ENCODE measurements at regions not wholly inside any gene's neighbourhood (a gene's known extent, or its start where the extent isn't known, plus 50 kb on each side); places are given as distances from the start of the nearest gene placed in this dataset.
"Not testable (repeated sequence)": the region's sequence is repeated elsewhere in the genome, so short reads cannot be mapped to it uniquely, and the experiment has no call there.

GRCh38 chr16:85445064-85445778, 167.9 kb upstream of the GSE1 start:
- no peak overlapping the region for H3K9ac ChIP-seq (ENCODE audit: low read depth in 1 of 2, low read length in 2 of 2)
- H3K27me3 ChIP-seq (ENCODE audit: control insufficient read depth in 1 of 2, insufficient read depth in 2 of 2, low read length in 2 of 2): peaks cover 2 to 11% of the 10 kb centered on the region in 2 donors
- H3K27ac ChIP-seq (ENCODE audit: low read depth, low read length): no peak overlapping the region
- H3K9me3 ChIP-seq (ENCODE audit: control insufficient read depth in 1 of 2, low read length in 2 of 2): no peaks in the 10 kb centered on the region
- H3K4me3 ChIP-seq (ENCODE audit: low read depth in 1 of 2, low read length in 2 of 2): no peak overlapping the region
- H3K4me1 ChIP-seq (ENCODE audit: control insufficient read depth in 1 of 2, insufficient read depth in 2 of 2, low read length in 2 of 2): peaks cover 44 to 54% of the 10 kb centered on the region in 2 donors
- H3K36me3 ChIP-seq (ENCODE audit: control insufficient read depth in 1 of 2, insufficient read depth in 2 of 2, low read length in 2 of 2): no peaks in the 10 kb centered on the region

- H3K4me3 ChIP-seq (ENCODE audit: low read depth in 1 of 2, low read length in 2 of 2): no peak overlapping the region
- no peaks in the 10 kb centered on the region for H3K9me3 ChIP-seq (ENCODE audit: control insufficient read depth in 1 of 2, low read length in 2 of 2)
- no peak overlapping the region for H3K9ac ChIP-seq (ENCODE audit: low read depth in 1 of 2, low read length in 2 of 2)
- peaks cover 2 to 11% of the 10 kb centered on the region in 2 donors for H3K27me3 ChIP-seq (ENCODE audit: control insufficient read depth in 1 of 2, insufficient read depth in 2 of 2, low read length in 2 of 2)
- H3K4me1 ChIP-seq (ENCODE audit: control insufficient read depth in 1 of 2, insufficient read depth in 2 of 2, low read length in 2 of 2): peaks cover 44 to 53% of the 10 kb centered on the region in 2 donors
- H3K27ac ChIP-seq (ENCODE audit: low read depth, low read length): no peak overlapping the region
- no peaks in the 10 kb centered on the region for H3K36me3 ChIP-seq (ENCODE audit: control insufficient read depth in 1 of 2, insufficient read depth in 2 of 2, low read length in 2 of 2)
Observed at GRCh38 chr16:85445779-85446222, 167.3 kb upstream of the GSE1 start.

- no peak overlapping the region for H3K27ac ChIP-seq (ENCODE audit: low read depth, low read length)
- peaks cover 44 to 53% of the 10 kb centered on the region in 2 donors for H3K4me1 ChIP-seq (ENCODE audit: control insufficient read depth in 1 of 2, insufficient read depth in 2 of 2, low read length in 2 of 2)
- H3K9ac ChIP-seq (ENCODE audit: low read depth in 1 of 2, low read length in 2 of 2): no peak overlapping the region
- H3K36me3 ChIP-seq (ENCODE audit: control insufficient read depth in 1 of 2, insufficient read depth in 2 of 2, low read length in 2 of 2): no peaks in the 10 kb centered on the region
- H3K9me3 ChIP-seq (ENCODE audit: control insufficient read depth in 1 of 2, low read length in 2 of 2): no peaks in the 10 kb centered on the region
- no peak overlapping the region for H3K4me3 ChIP-seq (ENCODE audit: low read depth in 1 of 2, low read length in 2 of 2)
- peaks cover 2 to 11% of the 10 kb centered on the region in 2 donors for H3K27me3 ChIP-seq (ENCODE audit: control insufficient read depth in 1 of 2, insufficient read depth in 2 of 2, low read length in 2 of 2)
Observed at GRCh38 chr16:85446951-85447692, 166.0 kb upstream of the GSE1 start.

- no peaks in the 10 kb centered on the region for H3K9me3 ChIP-seq (ENCODE audit: control insufficient read depth in 1 of 2, low read length in 2 of 2)
- no peak overlapping the region for H3K9ac ChIP-seq (ENCODE audit: low read depth in 1 of 2, low read length in 2 of 2)
- H3K4me3 ChIP-seq (ENCODE audit: low read depth in 1 of 2, low read length in 2 of 2): no peak overlapping the region
- peaks cover 2 to 11% of the 10 kb centered on the region in 2 donors for H3K27me3 ChIP-seq (ENCODE audit: control insufficient read depth in 1 of 2, insufficient read depth in 2 of 2, low read length in 2 of 2)
- H3K4me1 ChIP-seq (ENCODE audit: control insufficient read depth in 1 of 2, insufficient read depth in 2 of 2, low read length in 2 of 2): peaks cover 44 to 53% of the 10 kb centered on the region in 2 donors
- no peaks in the 10 kb centered on the region for H3K36me3 ChIP-seq (ENCODE audit: control insufficient read depth in 1 of 2, insufficient read depth in 2 of 2, low read length in 2 of 2)
- H3K27ac ChIP-seq (ENCODE audit: low read depth, low read length): no peak overlapping the region
Observed at GRCh38 chr16:85447693-85448313, 165.3 kb upstream of the GSE1 start.

- H3K9me3 ChIP-seq (ENCODE audit: control insufficient read depth in 1 of 2, low read length in 2 of 2): no peaks in the 10 kb centered on the region
- H3K36me3 ChIP-seq (ENCODE audit: control insufficient read depth in 1 of 2, insufficient read depth in 2 of 2, low read length in 2 of 2): no peaks in the 10 kb centered on the region
- peaks cover 44 to 53% of the 10 kb centered on the region in 2 donors for H3K4me1 ChIP-seq (ENCODE audit: control insufficient read depth in 1 of 2, insufficient read depth in 2 of 2, low read length in 2 of 2)
- peaks cover 2 to 11% of the 10 kb centered on the region in 2 donors for H3K27me3 ChIP-seq (ENCODE audit: control insufficient read depth in 1 of 2, insufficient read depth in 2 of 2, low read length in 2 of 2)
- no peak overlapping the region for H3K4me3 ChIP-seq (ENCODE audit: low read depth in 1 of 2, low read length in 2 of 2)
- H3K27ac ChIP-seq (ENCODE audit: low read depth, low read length): no peak overlapping the region
- no peak overlapping the region for H3K9ac ChIP-seq (ENCODE audit: low read depth in 1 of 2, low read length in 2 of 2)
Observed at GRCh38 chr16:85448557-85449190, 164.4 kb upstream of the GSE1 start.

- Histone ChIP-seq H3K9ac (ENCODE audit: low read depth in 1 of 2, low read length in 2 of 2) (no peak overlapping the region), H3K36me3 (ENCODE audit: control insufficient read depth in 1 of 2, insufficient read depth in 2 of 2, low read length in 2 of 2) (no peaks in the 10 kb centered on the region), H3K9me3 (ENCODE audit: control insufficient read depth in 1 of 2, low read length in 2 of 2) (no peaks in the 10 kb centered on the region), H3K4me3 (ENCODE audit: low read depth in 1 of 2, low read length in 2 of 2) (no peak overlapping the region), H3K27me3 (ENCODE audit: control insufficient read depth in 1 of 2, insufficient read depth in 2 of 2, low read length in 2 of 2) (peaks cover 2 to 11% of the 10 kb centered on the region in 2 donors), H3K27ac (ENCODE audit: low read depth, low read length) (no peak overlapping the region), H3K4me1 (ENCODE audit: control insufficient read depth in 1 of 2, insufficient read depth in 2 of 2, low read length in 2 of 2) (peaks cover 41 to 50% of the 10 kb centered on the region in 2 donors)
Observed at GRCh38 chr16:85449191-85449884, 163.8 kb upstream of the GSE1 start.

- no peak overlapping the region for H3K4me3 ChIP-seq (ENCODE audit: low read depth in 1 of 2, low read length in 2 of 2)
- peaks cover 36 to 45% of the 10 kb centered on the region in 2 donors for H3K4me1 ChIP-seq (ENCODE audit: control insufficient read depth in 1 of 2, insufficient read depth in 2 of 2, low read length in 2 of 2)
- no peaks in the 10 kb centered on the region for H3K9me3 ChIP-seq (ENCODE audit: control insufficient read depth in 1 of 2, low read length in 2 of 2)
- H3K36me3 ChIP-seq (ENCODE audit: control insufficient read depth in 1 of 2, insufficient read depth in 2 of 2, low read length in 2 of 2): no peaks in the 10 kb centered on the region
- no peak overlapping the region for H3K9ac ChIP-seq (ENCODE audit: low read depth in 1 of 2, low read length in 2 of 2)
- H3K27me3 ChIP-seq (ENCODE audit: control insufficient read depth in 1 of 2, insufficient read depth in 2 of 2, low read length in 2 of 2): peaks cover 2 to 11% of the 10 kb centered on the region in 2 donors
- no peak overlapping the region for H3K27ac ChIP-seq (ENCODE audit: low read depth, low read length)
Observed at GRCh38 chr16:85449885-85450245, 163.3 kb upstream of the GSE1 start.

- peaks cover 23 to 35% of the 10 kb centered on the region in 2 donors for H3K4me1 ChIP-seq (ENCODE audit: control insufficient read depth in 1 of 2, insufficient read depth in 2 of 2, low read length in 2 of 2)
Observed at GRCh38 chr16:85451142-85451541, 162.0 kb upstream of the GSE1 start.

GRCh38 chr16:85451641-85452363, 161.3 kb upstream of the GSE1 start:
- Histone ChIP-seq H3K27ac (ENCODE audit: low read depth, low read length) (no peak overlapping the region), H3K9ac (ENCODE audit: low read depth in 1 of 2, low read length in 2 of 2) (no peak overlapping the region), H3K4me1 (ENCODE audit: control insufficient read depth in 1 of 2, insufficient read depth in 2 of 2, low read length in 2 of 2) (peaks cover 21 to 30% of the 10 kb centered on the region in 2 donors), H3K27me3 (ENCODE audit: control insufficient read depth in 1 of 2, insufficient read depth in 2 of 2, low read length in 2 of 2) (peaks cover 0 to 11% of the 10 kb centered on the region in 2 donors), H3K9me3 (ENCODE audit: control insufficient read depth in 1 of 2, low read length in 2 of 2) (no peaks in the 10 kb centered on the region), H3K4me3 (ENCODE audit: low read depth in 1 of 2, low read length in 2 of 2) (no peak overlapping the region), H3K36me3 (ENCODE audit: control insufficient read depth in 1 of 2, insufficient read depth in 2 of 2, low read length in 2 of 2) (no peaks in the 10 kb centered on the region)

More at GRCh38 chr16:85451142-85451541, 162.0 kb upstream of the GSE1 start:
- not testable (repeated sequence) for H3K27ac ChIP-seq (ENCODE audit: low read depth, low read length); H3K9ac ChIP-seq (ENCODE audit: low read depth in 1 of 2, low read length in 2 of 2); H3K4me3 ChIP-seq (ENCODE audit: low read depth in 1 of 2, low read length in 2 of 2); H3K9me3 ChIP-seq (ENCODE audit: control insufficient read depth in 1 of 2, low read length in 2 of 2); H3K36me3 ChIP-seq (ENCODE audit: control insufficient read depth in 1 of 2, insufficient read depth in 2 of 2, low read length in 2 of 2)
- peaks cover 0 to 11% of the 10 kb centered on the region in 2 donors for H3K27me3 ChIP-seq (ENCODE audit: control insufficient read depth in 1 of 2, insufficient read depth in 2 of 2, low read length in 2 of 2)

Data from duodenal mucosa (tissue), 2 donors.